Germinal center (tissue), 1 donor: ENCODE measurements at regions not wholly inside any gene's neighbourhood (a gene's known extent, or its start where the extent isn't known, plus 50 kb on each side); places are given as distances from the start of the nearest gene placed in this dataset.

Experiments
- DNase-seq: peaks from one replicate; pipeline ENCODE4 v3.0.0; 2012; ENCODE audit warnings: mixed read lengths, low spot score

DNA sequence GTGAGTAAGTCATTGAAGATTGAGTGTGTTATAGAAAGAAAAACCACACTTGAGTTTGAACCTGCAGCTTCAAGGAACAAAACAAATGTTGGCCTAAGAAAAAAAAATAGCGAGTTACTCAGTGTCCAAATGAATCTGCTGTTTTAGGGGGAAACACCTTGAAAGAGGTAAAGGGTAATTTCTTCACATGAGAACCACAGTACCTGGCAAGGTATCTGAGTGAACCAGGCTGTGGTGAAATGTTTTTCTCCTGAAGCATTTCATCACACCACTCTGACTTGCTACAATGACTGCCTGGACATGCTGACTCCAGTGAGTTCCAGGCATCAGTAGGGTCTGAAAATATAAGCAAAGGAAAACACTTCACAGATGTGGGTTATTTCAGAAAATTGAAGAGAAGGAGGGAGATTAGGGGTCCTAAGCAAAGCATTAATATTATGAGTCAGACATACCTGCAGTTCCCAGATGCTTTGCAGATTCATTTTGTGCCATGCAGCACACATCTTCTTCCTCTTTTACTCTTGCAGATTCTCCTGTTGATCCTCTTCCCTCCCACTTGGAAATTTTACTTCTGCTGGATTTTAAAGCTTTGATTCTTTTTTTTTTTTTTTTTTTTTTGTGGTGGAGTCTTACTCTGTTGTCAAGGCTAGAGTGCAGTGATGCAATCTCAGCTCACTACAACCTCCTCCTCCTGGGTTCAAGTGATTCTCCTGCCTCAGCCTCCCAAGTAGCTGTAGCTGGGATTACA, 206.2 kb upstream of the SGK1 start:
- no peak for DNase-seq

DNA sequence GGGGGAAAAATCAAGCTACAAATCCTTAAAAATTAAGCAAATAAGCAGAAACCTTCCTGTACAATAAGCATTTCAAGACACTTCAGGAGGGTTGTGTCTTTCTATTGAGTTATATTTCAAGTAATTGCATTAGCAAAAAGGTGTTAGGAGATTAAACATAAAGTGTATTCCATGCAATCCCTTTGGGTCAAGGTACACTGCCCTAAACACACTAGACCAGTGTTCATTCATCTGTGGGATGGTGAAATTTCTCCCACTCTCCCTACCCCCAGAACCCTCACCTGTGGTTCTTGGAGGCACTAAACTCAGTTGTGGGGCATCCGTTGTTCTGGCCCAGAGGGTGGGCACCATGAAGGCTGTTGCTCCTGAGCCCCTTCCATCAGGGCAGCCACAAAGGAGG, 205.1 kb upstream of the SGK1 start:
- DNase-seq = no peak

DNA sequence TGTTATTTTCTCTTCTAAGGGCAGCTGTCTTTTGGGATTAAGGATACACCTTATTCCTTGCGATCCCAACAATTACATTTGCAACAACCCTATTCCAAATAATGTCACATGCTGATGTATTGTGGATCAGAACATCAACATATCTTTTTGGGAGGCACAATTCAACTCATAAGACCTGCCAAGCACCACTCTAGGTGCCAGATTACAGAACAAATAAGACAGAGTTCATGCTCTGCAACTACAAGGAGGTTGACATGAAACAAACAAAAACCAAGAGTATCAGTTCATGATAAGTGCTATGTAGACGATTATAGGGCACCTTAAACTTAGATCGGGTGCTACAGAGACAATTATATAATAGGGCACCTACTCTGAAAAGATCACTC, 203.2 kb upstream of the SGK1 start:
- DNase-seq = no peak

DNA sequence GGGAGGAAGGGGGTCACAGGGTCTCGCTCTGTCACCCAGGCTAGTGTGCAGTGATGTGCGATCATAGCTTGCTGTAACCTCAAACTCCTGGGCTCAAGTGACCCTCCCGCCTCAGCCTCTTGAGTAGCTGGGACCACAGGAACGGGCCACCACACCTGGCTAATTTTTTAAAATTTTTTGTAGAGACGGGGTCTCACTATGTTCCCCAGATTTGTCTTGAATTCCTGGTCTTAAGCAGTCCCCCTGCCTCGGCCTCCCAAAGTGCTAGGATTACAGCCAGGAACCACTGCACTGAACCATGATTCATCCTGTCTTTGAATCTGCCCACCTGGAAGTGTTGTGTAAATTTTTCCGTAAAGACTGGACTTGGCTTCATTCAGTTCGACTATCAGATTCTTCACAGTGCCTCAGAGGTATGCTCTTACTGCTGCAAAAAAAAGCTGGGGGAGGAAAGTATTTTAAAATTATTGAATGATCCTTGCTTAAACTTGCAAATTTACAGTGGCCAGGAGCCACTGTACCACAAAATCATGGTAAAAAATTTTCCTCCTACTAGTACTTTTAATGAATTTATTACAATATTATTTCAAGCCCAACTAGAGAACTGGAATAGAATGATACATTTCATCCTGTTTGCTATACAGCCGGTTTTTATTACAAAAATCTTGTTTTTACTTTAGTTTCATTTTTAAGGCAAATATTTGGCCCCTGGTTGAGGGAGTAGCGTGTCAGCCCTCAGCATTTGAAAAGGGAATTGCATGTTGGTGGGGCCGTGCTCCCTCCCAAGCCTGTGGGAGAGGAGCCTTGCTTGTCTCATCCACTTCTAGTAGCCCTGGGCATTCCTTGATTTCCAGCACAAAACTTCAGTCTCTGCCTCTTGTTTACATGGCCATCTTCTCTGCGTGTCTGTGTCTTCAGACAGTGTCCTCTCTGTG, 202.5 kb upstream of the SGK1 start:
- no peak for DNase-seq

DNA sequence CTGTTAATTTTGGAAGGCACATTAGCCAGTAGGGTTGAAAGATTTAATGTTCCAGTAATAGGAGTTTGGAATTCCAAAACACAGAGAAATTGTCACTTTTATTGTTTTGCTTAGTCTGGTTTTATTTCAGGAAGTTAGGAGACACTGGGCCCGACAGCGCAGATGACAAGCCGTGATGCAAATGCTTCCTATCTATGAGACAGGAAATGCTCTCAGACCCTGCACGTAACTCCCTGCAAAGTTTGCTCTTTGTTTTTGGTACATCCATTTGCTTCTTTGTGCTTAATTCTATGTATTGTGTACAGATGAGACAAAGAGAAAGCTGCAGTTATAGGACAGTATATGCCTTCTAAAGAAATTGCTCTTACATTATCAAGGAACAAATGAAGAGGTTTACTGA, 201.6 kb upstream of the SGK1 start:
- DNase-seq = peak; percentile 44

DNA sequence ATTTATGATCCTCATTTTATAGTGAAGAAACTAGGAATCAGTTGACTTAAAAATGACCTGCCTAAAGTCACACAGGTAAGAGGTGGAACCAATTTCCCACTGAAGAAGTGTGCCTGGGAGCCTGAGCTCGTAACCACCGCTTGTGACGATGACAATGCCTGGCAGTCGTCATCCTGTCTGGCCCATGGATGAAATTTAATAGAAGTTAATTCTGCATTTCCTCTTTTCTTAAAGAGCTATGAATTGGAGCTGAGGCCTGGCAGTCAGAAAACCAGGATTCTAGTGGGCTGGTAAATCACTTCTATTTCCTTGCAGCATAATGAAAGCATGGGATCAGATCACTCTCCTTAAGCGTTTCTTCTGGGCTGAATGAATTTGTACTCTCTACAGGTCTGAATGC, 200.0 kb upstream of the SGK1 start:
- DNase-seq = no peak

DNA sequence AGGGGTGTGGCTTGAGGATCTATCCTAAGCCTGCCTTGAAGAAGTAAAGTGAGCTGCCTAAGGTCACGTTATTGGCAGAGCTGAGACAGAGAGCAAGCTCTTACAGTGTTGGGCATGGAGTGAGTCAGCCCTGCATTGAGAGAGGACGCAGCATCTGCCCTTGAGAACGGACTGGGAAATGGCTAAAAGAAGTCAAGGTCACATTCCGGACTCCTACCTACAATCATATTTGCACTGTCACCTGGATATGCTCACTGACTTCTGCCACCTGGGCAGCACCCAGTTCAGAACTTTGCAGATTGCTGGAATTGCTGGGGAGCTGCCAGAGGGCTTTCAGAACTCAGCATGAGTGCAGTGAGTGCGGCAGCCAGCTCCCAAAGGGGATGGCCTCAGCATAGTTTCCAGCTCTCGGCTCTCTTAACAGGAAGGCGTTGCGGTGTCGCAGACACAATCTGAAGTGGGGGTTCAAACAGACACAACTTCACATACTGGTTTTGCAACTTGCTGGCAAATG, 199.3 kb upstream of the SGK1 start:
- no peak for DNase-seq

DNA sequence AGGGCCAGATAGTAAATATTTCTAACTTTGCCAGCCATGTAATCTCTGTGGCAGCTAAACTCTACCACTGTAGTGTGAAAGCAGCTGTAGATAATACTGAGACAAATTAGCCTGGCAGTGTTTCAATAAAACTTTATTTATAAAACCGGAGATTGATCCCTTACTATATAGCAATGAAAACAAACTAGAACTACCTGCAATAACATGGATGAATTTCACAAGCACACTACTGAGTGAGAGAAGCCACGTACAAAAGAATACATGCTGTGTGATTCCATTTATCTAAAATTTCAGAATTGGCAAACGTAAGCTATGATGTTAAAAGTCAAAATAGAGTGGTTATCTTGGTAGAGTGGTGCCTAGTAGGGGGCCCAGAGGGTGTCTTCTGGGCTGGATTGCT, 198.7 kb upstream of the SGK1 start:
- DNase-seq = no peak

DNA sequence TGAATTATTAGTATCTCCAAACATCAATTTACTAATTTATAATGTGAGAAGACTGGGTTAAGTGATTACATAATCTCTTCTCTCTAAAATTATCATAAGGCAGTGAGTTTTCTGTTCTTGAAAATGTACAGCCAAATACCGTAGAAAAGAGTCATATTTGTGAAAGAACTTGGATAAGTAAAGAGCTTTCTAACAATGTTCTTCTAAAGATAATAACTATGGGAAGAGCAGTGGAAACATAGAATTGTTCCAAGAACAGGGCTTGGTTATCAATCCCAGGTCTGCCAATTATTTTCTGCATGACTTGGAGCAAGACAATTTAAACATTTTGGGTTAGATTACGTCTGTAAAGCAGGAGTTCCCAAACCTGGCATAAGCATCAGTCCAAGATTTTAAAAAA, 198.1 kb upstream of the SGK1 start:
- DNase-seq = no peak

DNA sequence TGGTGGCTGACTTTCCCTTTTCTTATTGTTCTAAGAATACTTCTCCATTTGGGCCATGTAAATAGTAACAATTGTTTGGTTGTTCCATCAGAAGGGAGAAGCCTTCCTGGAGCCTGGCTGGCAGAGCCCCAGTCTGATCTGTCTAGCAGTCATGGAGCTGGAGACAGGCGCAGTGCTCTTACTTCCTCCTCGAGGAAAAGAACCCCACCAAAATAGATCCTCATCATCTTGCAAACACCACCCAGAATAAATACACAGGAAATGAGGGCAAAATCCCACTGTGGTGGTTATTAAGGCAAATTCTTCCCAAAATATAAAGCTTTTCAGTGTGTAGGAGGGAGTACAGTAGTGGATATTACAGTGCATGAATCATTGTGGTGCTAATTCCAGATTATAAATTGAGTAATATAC, 195.1 kb upstream of the SGK1 start:
- no peak for DNase-seq

DNA sequence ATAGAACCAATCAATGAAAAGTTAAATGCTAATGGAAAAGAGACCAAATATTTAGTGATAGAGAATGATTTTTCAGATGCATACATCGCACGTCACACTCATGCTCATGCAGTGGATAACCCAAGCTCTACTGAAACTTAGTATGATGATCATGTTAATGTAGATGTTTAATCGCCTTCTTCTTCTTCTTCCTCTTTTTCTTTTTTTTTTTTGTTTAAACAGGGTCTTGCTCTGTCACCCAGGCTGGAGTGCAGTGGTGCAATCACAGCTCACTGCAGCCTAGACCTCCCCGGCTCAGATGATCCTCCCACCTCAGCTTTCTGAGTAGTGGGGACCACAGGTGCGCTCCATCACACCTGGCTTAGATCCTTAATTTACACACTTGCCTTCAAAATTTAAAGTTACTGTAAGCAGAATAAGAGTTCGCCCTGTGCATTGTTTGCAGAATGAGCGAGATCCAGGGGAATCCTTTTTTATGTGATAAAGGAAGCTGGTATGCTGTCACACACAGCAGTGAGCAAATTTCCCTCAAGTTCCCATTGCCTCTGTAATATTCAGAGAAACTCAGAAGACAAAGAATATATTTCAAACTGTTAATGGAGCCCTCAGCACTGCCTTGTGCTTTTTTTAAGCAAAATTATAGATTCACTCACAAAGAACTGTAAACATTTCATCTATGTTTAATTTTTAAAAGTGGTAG, 194.2 kb upstream of the SGK1 start:
- DNase-seq = no peak

DNA sequence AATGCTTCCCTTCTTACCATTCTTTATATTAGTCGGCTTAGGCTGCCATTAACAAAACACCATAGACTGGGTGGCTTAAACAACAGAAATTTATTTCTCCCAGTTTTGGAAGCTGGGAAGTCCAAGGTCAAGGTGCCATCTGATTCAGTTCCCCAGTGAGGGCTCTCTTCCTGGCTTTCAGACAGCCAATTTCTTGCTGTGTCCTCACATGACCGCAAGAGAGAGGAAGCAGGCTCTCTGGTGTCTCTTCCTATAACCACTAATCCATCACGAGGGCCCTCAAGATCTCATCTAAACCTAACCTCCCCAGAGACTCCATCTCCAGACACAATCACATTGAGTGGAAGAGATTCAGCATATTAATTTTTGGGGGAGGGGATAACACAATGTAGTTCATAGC, 193.0 kb upstream of the SGK1 start:
- DNase-seq = no peak

DNA sequence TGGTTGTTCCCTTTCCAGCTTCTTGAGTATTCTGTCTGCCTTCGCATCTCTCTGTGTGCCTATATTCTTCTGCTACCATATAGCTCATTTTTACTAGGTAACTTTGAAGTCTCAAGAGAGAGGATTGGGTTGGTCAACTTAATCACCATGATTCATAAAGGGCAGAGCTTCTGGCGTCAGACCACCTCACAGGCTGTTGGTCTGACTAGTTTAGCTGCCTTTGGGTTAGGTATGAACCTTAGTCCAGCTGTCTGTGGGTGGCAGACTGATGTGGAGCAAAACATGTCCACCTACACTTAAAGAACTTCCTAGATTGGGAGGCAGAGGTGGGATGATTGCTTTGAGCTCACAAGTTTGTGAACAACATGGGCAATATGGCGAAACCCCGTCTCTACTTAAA, 192.2 kb upstream of the SGK1 start:
- DNase-seq = no peak

DNA sequence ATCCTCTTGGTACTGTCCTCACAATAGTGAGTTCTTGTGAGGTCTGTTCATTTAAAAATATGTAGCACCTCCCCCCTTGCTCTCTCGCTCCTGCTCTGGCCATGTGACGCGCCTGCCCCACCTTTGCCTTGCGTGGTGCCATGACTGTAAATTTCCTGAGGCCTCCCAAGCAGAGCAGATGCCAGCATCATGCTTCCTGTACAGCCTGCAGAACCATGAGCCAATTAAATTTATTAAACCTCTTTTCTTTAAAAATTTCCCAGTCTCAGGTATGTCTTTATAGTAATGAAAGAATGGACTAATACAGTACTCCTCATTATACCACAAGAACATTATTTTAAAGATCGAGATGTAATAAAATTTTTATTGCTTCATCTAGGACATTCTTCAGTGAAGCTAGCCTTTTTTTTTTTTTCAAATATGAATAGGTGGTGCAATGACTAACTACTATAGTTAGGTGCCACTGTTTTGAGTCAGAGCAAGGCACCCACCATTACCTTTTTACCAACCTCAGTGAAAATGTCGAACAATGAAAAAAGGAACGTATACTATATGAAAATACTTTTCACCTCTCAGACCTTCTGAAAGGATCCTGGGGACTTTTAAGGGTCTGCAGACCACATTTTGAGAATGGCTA, 191.1 kb upstream of the SGK1 start:
- DNase-seq = no peak

DNA sequence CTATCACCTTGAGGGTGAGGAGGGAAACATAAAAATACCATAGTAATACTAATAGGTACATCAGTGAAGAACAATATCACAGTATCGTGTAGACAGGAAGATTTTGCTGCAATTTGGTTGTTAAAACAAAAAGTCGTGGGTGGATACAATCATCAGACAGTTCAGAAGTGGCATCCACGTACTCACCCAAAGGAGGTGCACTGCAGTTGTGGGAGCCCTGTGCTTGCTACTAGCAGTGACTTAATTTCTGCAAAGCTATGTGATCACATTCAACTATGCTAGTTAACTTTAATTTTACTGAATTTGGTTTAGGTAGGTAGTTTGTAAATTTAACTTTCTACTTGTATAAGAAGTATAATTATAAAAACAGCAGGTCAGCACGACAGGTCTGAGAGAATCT, 188.2 kb upstream of the SGK1 start:
- no peak for DNase-seq

DNA sequence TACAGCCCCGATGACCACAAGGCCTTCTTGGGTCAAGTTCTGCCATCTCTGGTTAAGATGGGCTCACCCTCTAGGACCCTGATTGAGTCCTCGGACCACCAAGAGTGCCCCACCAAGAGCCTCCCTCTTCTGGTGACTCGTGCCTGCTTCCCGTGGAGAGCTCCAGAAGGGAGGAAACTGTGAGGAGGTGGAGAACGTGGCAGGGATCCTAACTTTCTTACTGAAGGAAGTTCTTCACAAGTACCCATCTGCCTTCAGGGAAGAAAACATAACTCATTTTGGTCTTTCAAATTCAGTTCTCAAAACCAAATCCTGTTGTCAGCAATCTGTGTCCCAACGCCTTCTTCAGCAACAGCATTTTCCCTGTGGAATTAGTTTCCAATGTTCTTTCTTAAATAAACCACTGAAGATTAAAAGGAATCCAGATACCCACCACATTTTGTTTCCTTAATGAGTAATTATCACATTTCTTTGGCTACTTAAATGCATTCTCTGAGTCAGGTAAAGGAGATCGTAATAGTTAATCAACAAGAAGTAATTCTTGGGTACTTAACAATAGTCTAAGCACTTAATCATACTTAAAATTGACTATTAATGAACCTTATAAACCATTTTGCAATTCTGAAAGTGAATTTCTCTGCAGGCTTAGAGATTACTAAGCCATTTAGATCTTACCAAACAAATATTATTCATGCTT, 185.8 kb upstream of the SGK1 start:
- no peak for DNase-seq

DNA sequence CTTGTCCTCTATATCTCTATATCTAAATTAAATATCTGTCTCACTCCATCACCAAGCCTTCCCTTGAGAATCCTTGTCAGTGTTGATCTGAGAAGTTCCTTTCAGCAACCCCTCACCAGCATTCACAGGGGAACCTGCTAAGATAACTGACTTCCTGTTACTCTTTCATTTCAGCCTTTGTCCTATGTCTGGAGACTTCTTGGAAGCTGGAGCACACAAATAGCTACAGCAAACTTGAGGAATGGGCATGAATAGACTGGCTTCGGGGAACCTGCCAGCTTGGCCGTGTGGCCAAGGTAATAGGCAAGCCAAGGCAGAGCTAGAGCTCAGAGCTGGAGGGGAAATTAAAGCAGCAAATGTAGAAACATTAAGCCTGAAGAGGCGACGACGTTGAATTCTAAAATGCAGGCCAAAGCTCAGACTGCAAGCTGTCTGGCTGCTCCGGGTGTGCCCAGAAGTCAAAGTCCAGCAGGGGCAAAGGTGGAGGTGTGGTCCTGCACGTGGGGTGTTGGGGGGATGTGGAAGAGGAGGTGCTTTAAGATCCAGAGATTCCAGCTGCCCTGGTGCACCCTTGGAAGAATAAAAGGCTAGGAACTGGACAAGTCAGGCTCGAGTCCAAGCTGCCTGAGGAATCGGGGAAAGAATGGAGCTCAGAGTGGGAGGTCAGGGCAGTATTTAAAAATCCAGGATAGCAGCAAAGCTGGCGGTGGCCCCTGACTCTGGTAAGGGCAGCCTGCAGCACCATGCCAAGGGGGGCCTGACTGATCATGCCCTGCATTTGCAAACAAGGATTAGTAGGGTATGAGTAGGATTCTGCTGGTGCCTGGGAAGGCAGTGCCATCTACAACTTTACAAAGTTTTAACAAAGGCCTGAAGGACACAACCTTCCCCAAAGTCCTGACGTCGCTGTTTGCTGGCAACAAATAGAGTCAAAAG, 185.0 kb upstream of the SGK1 start:
- no peak for DNase-seq

DNA sequence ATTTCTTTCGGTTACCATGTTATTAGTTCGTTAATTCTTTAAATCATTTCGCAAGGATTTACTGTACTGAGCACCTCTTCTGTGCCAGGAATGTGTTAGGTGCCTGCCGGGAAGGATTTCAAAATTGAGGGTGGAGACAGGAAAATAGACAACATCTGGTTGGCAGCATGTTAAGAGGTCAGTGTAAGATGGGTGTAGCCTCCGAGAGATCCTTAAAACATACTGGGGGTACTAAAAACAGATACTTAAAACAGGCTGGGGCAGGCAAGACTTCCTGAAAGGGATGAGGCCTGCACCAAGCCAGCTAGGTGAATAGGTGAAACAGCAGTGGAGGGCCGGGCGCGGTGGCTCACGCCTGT, 178.0 kb upstream of the SGK1 start:
- DNase-seq = no peak

DNA sequence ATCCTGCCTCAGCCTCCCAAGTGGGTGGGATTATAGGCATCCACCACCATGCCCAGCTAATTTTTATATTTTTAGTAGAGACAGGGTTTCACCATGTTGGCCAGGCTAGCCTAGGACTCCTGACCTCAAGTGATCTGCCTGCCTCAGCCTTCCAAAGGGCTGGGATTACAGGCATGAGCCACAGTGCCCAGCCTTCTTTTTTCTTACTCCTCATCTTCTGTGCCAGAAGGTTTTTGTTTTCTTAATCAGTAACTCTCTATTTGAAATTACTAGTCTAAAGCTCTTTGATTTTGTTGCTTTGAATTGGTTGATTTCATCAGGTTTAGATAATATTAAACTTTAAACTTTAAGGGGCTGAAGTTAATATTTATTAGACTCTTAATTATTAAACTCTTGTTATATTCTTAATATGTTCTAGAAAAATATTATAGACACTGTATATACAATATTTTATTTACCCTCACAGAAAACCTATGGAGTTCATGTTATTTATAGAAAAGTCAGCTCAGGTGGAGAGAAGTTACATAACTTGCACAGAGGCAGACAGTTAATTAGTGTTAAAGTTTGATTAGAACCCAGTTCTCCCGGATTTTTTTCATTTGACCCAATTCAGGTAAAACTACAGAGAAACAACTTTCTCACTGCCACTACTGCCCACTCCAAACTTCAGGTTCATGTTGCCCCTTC, 177.4 kb upstream of the SGK1 start:
- no peak for DNase-seq

DNA sequence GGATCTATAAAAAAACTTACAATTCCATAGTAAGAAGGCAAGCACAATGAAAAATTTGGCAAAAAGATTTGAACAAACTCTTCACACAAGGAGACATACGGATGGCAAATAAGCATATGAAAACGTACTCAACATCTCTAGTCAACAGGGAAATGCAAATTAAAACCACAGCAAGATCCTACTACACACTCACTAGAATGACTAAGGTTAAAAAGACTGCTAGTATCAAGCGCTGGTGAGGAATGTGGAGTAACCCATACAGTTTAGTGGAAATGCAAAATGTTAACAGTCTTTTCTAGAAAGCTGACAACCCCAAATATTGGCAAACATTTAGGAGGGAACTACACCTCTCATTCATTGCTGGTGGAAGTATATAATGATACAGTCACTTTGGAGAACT, 175.9 kb upstream of the SGK1 start:
- no peak for DNase-seq
